MM.1S (cell line): ENCODE measurements at regions not wholly inside any gene's neighbourhood (a gene's known extent, or its start where the extent isn't known, plus 50 kb on each side); places are given as distances from the start of the nearest gene placed in this dataset.

ENCODE experiments used
- DNase-seq: peaks from one replicate; pipeline ENCODE4 v3.0.0-alpha.2; 2015
- H2AFZ ChIP-seq: fragments of 300-600 bp; sonication (generic); 2 replicates; pipeline ENCODE4 v1.6.0; 2016; ENCODE audit warnings: antibody characterized with exemption, low read length
- H3F3A ChIP-seq: fragments of 300-600 bp; sonication (generic); 2 replicates; pipeline ENCODE4 v1.6.1; 2016; ENCODE audit warnings: mild to moderate bottlenecking, antibody characterized with exemption, low read length, moderate library complexity, mixed read lengths; ENCODE audit not compliant: insufficient read depth
- H3K27ac ChIP-seq: fragments of 300-600 bp; sonication (generic); 2 replicates; pipeline ENCODE4 v1.5.1; 2016; ENCODE audit warnings: mild to moderate bottlenecking, low read length
- H3K27me3 ChIP-seq: fragments of 300-600 bp; sonication (generic); replicated peaks from 2 replicates; pipeline ENCODE4 v1.6.0; 2016; ENCODE audit warnings: low read length; ENCODE audit not compliant: insufficient read depth
- H3K36me3 ChIP-seq: fragments of 300-600 bp; sonication (generic); replicated peaks from 2 replicates; pipeline ENCODE4 v1.6.1; 2016; ENCODE audit warnings: mild to moderate bottlenecking, low read length, mixed read lengths; ENCODE audit not compliant: insufficient read depth
- H3K4me1 ChIP-seq: fragments of 300-600 bp; sonication (generic); 2 replicates; pipeline ENCODE4 v1.6.1; 2016; ENCODE audit warnings: low read length, mixed read lengths
- H3K4me2 ChIP-seq: fragments of 300-600 bp; sonication (generic); 2 replicates; pipeline ENCODE4 v1.6.0; 2016; ENCODE audit warnings: low read depth, low read length
- H3K4me3 ChIP-seq: fragments of 300-600 bp; sonication (generic); 2 replicates; pipeline ENCODE4 v1.5.1; 2016; ENCODE audit warnings: low read length, mixed read lengths
- H3K79me2 ChIP-seq: fragments of 300-600 bp; sonication (generic); 2 replicates; pipeline ENCODE4 v1.6.1; 2016; ENCODE audit warnings: mixed run types, low read length, mixed read lengths
- H3K9ac ChIP-seq: fragments of 300-600 bp; sonication (generic); 2 replicates; pipeline ENCODE4 v1.6.1; 2016; ENCODE audit warnings: low read length, mixed read lengths
- H3K9me2 ChIP-seq: fragments of 300-600 bp; sonication (generic); replicated peaks from 2 replicates; pipeline ENCODE4 v1.6.1; 2016; ENCODE audit warnings: mild to moderate bottlenecking, low read length, mixed read lengths; ENCODE audit not compliant: insufficient read depth
- H3K9me3 ChIP-seq: fragments of 300-600 bp; sonication (generic); replicated peaks from 2 replicates; pipeline ENCODE4 v1.6.1; 2016; ENCODE audit warnings: mild to moderate bottlenecking, low read length, mixed read lengths; ENCODE audit not compliant: insufficient read depth
- H4K20me1 ChIP-seq: fragments of 300-600 bp; sonication (generic); 2 replicates; pipeline ENCODE4 v1.6.1; 2016; ENCODE audit warnings: mild to moderate bottlenecking, low read length, moderate library complexity, mixed read lengths; ENCODE audit not compliant: insufficient read depth
- EZH2 ChIP-seq: fragments of 300-600 bp; sonication (generic); optimal IDR thresholded peaks from 2 replicates; pipeline ENCODE3; 2017; ENCODE audit warnings: low read depth, mild to moderate bottlenecking, antibody characterized with exemption, low read length, mixed read lengths
- EZH2phosphoT487 ChIP-seq: fragments of 300-600 bp; sonication (generic); IDR thresholded peaks from 2 replicates; pipeline ENCODE4 v1.6.1; 2018; ENCODE audit warnings: antibody characterized with exemption, low read length
- TF ChIP-seq, protein P1 (sequence below): fragments of 300-600 bp; sonication (generic); IDR thresholded peaks from 2 replicates; pipeline ENCODE4 v1.5.1; 2016; ENCODE audit warnings: antibody characterized with exemption, low read length, mixed read lengths

DNA sequence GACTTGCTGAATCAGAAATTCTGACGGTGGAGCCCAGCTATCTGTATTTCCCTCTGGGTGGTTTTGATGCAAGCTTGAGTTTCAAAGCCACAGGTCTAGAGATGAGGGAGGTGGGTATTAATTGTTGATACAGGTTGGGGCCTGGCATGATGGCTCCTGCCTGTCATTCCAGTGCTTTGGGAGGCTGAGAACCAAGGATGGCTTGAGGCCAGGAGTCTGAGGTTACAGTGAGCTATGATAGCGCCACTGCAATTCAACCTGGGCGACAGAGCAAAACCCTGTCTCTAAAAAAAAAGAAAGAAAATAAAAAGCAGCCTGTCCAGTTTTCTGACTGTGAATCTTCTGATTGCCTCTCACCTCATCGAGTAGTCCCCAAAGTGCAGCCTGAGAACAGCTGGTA is 184.8 kb upstream of the SASH1 start:
- no peak for DNase-seq
- no peaks in the 10 kb centered on the region for H3K27me3 ChIP-seq

DNA sequence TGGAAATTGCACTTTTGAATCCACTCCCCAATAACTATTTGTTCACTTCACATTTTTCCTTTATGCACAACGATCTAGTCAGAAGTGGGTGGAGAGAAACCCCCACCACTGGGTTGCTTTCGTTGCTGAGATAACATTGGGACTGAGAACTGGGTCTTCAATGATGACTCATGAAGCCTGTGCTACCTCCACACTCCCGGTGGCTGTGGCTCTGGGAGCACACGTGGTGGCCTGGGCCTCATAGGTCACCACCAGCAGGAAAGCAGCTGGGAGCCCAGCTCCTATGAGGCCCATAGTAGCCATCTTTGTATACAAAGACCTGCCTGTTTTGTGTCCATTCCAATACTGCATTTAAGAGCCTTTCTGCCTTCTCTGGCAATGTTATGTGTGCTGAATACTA is 178.0 kb upstream of the SASH1 start:
- TF ChIP-seq, protein P1, sequence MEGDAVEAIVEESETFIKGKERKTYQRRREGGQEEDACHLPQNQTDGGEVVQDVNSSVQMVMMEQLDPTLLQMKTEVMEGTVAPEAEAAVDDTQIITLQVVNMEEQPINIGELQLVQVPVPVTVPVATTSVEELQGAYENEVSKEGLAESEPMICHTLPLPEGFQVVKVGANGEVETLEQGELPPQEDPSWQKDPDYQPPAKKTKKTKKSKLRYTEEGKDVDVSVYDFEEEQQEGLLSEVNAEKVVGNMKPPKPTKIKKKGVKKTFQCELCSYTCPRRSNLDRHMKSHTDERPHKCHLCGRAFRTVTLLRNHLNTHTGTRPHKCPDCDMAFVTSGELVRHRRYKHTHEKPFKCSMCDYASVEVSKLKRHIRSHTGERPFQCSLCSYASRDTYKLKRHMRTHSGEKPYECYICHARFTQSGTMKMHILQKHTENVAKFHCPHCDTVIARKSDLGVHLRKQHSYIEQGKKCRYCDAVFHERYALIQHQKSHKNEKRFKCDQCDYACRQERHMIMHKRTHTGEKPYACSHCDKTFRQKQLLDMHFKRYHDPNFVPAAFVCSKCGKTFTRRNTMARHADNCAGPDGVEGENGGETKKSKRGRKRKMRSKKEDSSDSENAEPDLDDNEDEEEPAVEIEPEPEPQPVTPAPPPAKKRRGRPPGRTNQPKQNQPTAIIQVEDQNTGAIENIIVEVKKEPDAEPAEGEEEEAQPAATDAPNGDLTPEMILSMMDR = no peak
- no peak for TF ChIP-seq EZH2phosphoT487
- no peak for TF ChIP-seq EZH2
- no peak for DNase-seq
- Histone ChIP-seq H3K36me3 (no peaks in the 10 kb centered on the region), H3F3A (no peaks in the 10 kb centered on the region), H3K9me2 (no peaks in the 10 kb centered on the region), H3K27ac (no peak overlapping the region), H4K20me1 (no peaks in the 10 kb centered on the region), H3K9ac (no peak overlapping the region), H3K4me1 (no peaks in the 10 kb centered on the region), H3K4me2 (no peak overlapping the region), H3K4me3 (no peak overlapping the region), H3K27me3 (no peaks in the 10 kb centered on the region), H2AFZ (no peak overlapping the region), H3K9me3 (no peaks in the 10 kb centered on the region), H3K79me2 (no peaks in the 10 kb centered on the region)

More for the DNA sequence above, 184.8 kb upstream of the SASH1 start:
- Histone ChIP-seq H3K9me2 (no peaks in the 10 kb centered on the region), H4K20me1 (no peaks in the 10 kb centered on the region), H3K36me3 (no peaks in the 10 kb centered on the region), H3K9me3 (no peaks in the 10 kb centered on the region), H3K9ac (no peak overlapping the region), H3K79me2 (no peaks in the 10 kb centered on the region), H3K4me3 (no peak overlapping the region), H3K27ac (no peak overlapping the region), H2AFZ (no peak overlapping the region), H3K4me1 (no peaks in the 10 kb centered on the region), H3K4me2 (no peak overlapping the region), H3F3A (no peaks in the 10 kb centered on the region)
- TF ChIP-seq EZH2phosphoT487 = no peak
- TF ChIP-seq, protein P1 = no peak
- no peak for TF ChIP-seq EZH2

DNA sequence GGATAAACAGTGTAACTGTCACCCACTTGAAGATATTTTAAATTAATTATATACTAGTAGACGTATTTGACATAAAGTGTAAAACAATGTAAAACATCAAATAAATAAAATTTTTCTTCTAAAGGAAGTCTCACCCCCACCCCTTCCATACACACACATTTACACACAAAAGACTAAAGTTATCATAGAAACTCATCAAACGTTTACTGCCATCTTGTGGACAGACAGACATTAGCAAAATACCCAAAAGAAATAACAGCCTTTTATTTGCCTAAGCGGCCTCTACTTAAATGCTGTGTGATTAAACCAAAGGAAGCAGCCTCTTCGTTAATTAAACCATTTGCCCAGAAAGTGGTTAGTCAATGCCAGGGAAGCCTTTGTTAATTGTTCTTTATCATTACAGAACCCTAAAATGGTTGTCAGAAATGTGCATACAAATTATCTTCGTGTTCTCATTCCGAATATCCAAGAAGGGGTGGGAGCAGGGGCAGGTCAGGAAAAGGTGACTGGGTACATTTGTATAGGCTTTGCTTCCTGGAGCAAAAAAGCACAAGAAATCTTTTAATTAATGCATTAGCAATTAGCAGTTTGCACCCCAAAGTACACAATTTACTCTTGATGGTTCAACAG is 176.2 kb upstream of the SASH1 start:
- TF ChIP-seq, protein P1 = peak; percentile 35
- TF ChIP-seq EZH2phosphoT487 = no peak
- H3F3A ChIP-seq = no peaks in the 10 kb centered on the region
- H3K9me2 ChIP-seq = no peaks in the 10 kb centered on the region
- H3K9me3 ChIP-seq = no peaks in the 10 kb centered on the region
- H3K9ac ChIP-seq = no peak overlapping the region
- DNase-seq = peak; percentile 18
- H3K4me3 ChIP-seq = no peak overlapping the region
- H3K4me1 ChIP-seq = no peaks in the 10 kb centered on the region
- H2AFZ ChIP-seq = no peak overlapping the region
- no peaks in the 10 kb centered on the region for H3K27me3 ChIP-seq
- no peaks in the 10 kb centered on the region for H3K79me2 ChIP-seq
- no peaks in the 10 kb centered on the region for H4K20me1 ChIP-seq
- no peaks in the 10 kb centered on the region for H3K36me3 ChIP-seq
- H3K4me2 ChIP-seq = no peak overlapping the region
- no peak overlapping the region for H3K27ac ChIP-seq
